ENCODE measurements at regions not wholly inside any gene's neighbourhood (a gene's known extent, or its start where the extent isn't known, plus 50 kb on each side); places are given as distances from the start of the nearest gene placed in this dataset.

- TF ChIP-seq CTCF (IDR thresholded peaks at IDR 0.05): no peak
- no peak for TF ChIP-seq POLR2AphosphoS5 (IDR thresholded peaks at IDR 0.05; ENCODE audit: insufficient read depth in 1 of 2, low read depth in 1 of 2)
Measured at GRCh38 chrX:11016728-11017127, 94.4 kb upstream of the HCCS start.
